ENCODE measurements at regions not wholly inside any gene's neighbourhood (a gene's known extent, or its start where the extent isn't known, plus 50 kb on each side); places are given as distances from the start of the nearest gene placed in this dataset.

DNA sequence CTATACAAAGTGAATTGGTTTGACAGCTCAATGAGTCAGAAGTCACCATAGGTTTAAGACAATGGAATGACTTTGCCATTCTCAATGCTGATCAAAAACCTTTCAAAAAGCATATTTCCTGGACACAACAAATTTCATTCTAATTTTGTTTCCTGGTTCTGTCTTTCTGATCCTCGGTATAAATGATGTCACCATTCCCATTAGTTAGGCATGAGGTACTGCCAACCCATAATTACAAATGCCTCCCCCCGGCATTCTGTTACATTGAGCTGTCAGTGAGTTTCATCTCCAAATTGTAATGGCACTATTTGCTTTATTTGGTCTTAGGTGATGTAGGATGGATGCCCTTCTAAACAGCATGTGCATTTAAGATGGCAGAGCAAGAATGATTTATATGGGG is 81.7 kb upstream of the NFE2L3 start:
- DNase-seq, result no peak
- H3K36me3 ChIP-seq, result no peaks in the 10 kb centered on the region
- intact Hi-C loops (cut with DNase I; ENCODE audit: low total_unique reads), result no loop called here
- no peaks in the 10 kb centered on the region for H3K9me3 ChIP-seq
- no peak overlapping the region for H3K27ac ChIP-seq
- no peak for TF ChIP-seq POLR2A (IDR thresholded peaks at IDR 0.05)
- no peak for TF ChIP-seq CTCF (IDR thresholded peaks at IDR 0.05 in 4 of 5, conservative IDR thresholded peaks at IDR 0.05 in 1 of 5)
- in situ Hi-C loops (cut with MboI; ENCODE audit: low sequenced_read_pairs in 4 of 4), result no loop called here
- no peaks in the 10 kb centered on the region for H3K27me3 ChIP-seq
- ATAC-seq, result no peak
- H3K4me1 ChIP-seq, result no peaks in the 10 kb centered on the region
- H3K4me3 ChIP-seq, result no peak overlapping the region

GRCh38 chr7:26071622-26072456 is 80.2 kb upstream of the NFE2L3 start:
- DNase-seq, result no peak
- TF ChIP-seq CTCF (IDR thresholded peaks at IDR 0.05 in 4 of 5, conservative IDR thresholded peaks at IDR 0.05 in 1 of 5) (no peak), POLR2A (IDR thresholded peaks at IDR 0.05) (no peak)
- intact Hi-C loops (cut with DNase I; ENCODE audit: low total_unique reads), result no loop called here
- H3K27me3 ChIP-seq, result peaks cover 4 to 9% (median 7%) of the 10 kb centered on the region in 3 donors
- in situ Hi-C loops (cut with MboI; ENCODE audit: low sequenced_read_pairs in 4 of 4), result no loop called here
- no peaks in the 10 kb centered on the region for H3K9me3 ChIP-seq
- no peaks in the 10 kb centered on the region for H3K4me1 ChIP-seq
- H3K4me3 ChIP-seq, result no peak overlapping the region
- no peaks in the 10 kb centered on the region for H3K36me3 ChIP-seq
- ATAC-seq, result no peak
- no peak overlapping the region for H3K27ac ChIP-seq

DNA sequence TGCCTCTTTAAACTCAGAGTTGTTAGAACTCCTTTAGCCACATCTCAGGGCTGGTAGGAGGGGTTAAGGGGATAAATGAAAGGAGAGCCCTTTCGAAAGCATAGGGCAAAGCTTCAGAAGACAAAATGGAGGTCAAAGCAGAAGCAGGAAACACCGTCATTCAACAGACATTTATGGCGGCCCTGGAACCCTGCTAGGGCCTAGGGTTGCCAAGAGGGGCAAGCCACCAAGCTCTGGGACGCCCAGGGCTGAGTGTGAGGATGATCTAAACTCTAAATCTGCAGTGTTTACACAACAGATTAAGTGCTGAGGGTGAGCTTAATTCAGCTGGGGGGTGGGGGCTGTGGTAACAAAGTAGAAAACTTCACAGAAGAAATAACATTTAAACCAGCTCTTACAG is 79.0 kb upstream of the NFE2L3 start:
- Histone ChIP-seq H3K27me3 (peaks cover 9 to 16% (median 15%) of the 10 kb centered on the region in 3 donors), H3K9me3 (no peaks in the 10 kb centered on the region), H3K36me3 (no peaks in the 10 kb centered on the region), H3K27ac (no peak overlapping the region), H3K4me1 (no peaks in the 10 kb centered on the region), H3K4me3 (no peak overlapping the region)
- in situ Hi-C loops (cut with MboI; ENCODE audit: low sequenced_read_pairs in 4 of 4) (no loop called here), intact Hi-C loops (cut with DNase I; ENCODE audit: low total_unique reads) (no loop called here)
- ATAC-seq (no peak), DNase-seq (no peak)
- TF ChIP-seq POLR2A (IDR thresholded peaks at IDR 0.05) (no peak), CTCF (IDR thresholded peaks at IDR 0.05 in 4 of 5, conservative IDR thresholded peaks at IDR 0.05 in 1 of 5) (no peak)

DNA sequence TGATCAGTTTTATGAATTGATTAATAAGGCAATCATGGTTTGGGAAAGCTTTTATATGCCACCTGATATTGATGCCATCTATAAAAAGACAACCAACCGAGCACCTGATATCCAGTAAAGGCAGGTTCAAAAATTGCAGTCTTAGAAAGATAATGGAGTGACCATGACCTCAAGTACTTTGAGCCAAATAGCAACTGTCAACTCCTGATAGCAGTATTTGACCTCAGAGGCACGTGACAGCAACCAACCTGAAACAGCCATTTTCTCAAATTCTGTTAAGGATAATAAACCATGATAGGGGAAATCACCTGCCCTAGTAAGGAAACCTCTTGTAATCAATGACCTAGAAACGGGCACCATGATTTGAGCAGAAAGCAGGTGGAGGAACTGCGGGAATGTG is 77.1 kb upstream of the NFE2L3 start:
- intact Hi-C loops (cut with DNase I; ENCODE audit: low total_unique reads) (no loop called here), in situ Hi-C loops (cut with MboI; ENCODE audit: low sequenced_read_pairs in 4 of 4) (loop anchor here in 2 of 4 donors (25.0 kb wide), 1 partner anchor 587 kb away; no protein-coding TSS in a partner anchor)
- peaks cover 15 to 35% (median 33%) of the 10 kb centered on the region in 3 donors for H3K27me3 ChIP-seq

More for the DNA sequence above, 77.1 kb upstream of the NFE2L3 start:
- Histone ChIP-seq H3K4me3 (no peak overlapping the region), H3K4me1 (no peaks in the 10 kb centered on the region), H3K9me3 (no peaks in the 10 kb centered on the region), H3K27ac (no peak overlapping the region), H3K36me3 (no peaks in the 10 kb centered on the region)
- TF ChIP-seq POLR2A (IDR thresholded peaks at IDR 0.05), result no peak
- TF ChIP-seq CTCF (IDR thresholded peaks at IDR 0.05 in 4 of 5, conservative IDR thresholded peaks at IDR 0.05 in 1 of 5), result no peak
- no peak for DNase-seq
- ATAC-seq, result no peak

Measured in gastrocnemius medialis (tissue), 4 donors.